GM19240 (cell line): ENCODE measurements at regions not wholly inside any gene's neighbourhood (a gene's known extent, or its start where the extent isn't known, plus 50 kb on each side); places are given as distances from the start of the nearest gene placed in this dataset.

ENCODE experiments used
- DNase-seq: peaks from one replicate; pipeline ENCODE4 v3.0.0; 2011; ENCODE audit warnings: low spot score; ENCODE audit not compliant: insufficient read length

DNA sequence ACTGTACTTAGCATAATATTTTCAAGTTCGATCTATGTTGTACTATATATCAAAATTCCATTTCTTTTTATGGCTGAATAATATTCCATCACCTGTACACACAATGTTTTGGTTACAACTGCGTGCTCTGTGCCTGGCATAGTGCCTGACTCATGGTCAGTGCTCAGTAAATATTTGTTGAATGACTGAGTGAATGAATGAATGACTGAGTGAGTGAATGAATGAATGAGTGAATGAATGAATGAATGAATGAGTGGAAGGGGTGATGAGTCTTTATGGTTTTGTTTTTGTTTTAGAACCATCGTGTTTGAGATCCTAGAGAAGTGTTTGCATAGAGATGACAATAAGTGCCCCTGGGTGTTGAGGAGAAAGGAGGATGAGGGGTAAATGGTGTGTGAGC, 155.3 kb downstream of the MRM1 start:
- DNase-seq, result no peak

DNA sequence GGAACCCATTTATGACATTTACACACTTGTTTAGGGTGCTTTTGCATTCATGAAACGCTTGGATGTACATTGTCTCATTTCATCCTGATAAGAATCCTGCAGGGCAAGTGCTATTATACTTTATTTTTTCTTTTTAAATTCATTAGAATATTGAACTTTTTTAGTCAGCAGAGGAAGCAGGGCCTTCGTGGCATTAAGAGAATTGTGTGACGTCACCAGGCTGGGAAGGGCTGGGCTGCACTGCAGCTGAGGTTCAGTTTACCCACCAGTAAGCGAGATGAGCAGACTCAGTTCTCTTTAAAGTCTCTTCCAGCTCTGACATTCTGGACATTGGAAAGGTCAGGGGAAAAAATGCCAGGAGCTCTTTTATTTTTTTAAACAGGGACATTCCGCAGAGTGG, 159.0 kb downstream of the MRM1 start:
- DNase-seq, result no peak

DNA sequence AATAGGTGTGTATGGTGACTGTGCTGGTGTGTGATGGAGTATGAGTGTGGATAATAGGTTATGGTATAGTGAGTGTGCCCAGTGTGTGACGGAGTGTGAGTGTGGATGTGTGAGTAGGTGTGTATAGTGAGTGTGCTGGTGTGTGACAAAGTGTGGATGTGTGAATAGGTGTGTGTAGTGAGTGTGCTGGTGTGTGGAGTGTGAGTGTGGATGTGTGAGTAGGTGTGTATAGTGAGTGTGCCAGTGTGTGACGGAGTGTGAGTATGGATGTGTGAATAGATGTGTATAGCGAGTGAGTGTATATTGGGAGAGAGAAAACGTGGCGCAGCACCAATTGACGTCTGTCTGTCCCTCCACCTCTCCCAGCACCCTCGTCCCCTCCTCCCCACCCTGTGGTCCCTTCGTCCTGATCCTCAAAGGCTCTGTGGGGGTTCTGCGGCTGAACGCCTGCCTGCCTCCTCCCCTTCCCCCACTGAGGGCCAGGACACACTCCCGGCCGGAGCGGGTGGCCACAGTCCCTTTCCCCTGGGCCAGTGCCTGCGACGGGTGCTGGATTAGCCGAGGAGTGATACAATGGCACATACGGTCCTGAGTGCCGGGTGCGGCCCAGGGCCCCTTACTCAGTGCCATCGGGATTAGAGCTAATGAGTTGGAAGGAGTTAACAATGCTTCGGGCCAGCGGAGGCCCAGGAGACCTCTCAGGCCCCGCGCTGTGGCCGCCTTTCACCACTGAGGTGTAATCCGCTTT, 160.0 kb downstream of the MRM1 start:
- DNase-seq, result no peak

DNA sequence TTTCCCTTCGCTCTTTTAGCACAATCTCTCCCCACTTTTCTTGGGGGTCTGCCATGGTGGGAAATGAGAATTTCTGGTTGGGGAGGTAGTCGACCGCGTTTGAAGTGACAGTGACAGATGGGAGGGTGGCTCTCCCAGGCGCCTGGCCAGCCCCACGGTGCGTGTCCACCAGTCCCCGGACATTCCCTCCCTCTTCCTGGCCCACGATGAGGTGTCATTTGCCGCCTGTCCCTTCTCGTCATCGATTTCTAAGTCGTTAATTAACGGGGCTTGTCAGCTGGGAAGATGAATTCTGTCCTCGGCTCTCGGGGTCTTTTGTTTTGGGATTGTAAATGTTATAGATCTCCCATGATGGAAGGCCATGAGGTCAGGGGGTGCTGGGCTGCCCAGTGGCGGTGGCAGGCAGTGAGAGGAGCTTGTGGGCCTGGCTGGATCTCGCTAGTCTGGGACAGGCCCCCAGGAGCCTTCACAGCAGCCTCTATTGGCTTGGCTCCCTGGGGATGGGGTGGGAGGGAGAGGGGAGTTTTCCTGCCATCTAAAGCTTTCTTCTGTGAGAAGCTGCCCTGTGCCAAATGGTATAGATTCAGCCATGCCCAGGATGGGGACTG, 164.2 kb downstream of the MRM1 start:
- DNase-seq, result no peak

DNA sequence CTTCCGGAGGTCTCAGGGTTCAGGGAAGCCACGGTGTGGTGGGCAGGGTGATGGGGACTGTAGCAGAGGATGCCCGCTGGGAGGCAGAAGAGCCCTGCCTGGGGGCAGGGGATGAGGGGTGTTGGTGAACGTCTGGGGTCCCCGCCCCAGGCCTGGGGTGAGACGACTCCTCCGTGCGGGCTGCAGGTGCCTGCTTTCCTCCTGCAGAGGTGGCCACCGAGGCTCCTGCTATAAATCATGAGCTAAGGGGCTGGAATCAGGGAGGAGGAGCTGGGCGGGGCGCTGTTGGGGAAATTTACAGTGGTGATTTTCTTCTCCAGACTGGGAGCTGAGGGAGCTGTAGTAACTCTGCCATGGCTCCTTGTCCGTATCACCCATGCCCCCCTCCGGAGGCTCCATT, 167.0 kb downstream of the MRM1 start:
- DNase-seq, result no peak

DNA sequence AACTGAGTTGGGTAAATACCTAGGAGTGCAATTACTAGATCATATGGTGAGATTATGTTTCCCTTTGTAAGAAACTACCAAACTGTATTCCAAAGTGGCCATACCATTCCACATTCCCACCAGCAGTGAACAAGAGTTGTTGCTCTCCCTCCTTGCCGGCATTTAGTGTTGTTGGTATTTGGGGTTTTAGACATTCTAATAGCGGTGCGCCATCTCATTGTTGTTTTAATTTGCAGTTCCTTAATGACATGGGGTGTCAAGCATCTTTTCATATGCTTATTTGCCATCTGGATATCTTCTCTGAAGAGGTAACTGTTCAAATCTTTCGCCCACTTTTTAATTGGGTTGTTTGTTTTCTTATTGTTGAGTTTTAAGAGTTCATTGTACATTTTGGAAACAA, 164.2 kb upstream of the LHX1 start:
- DNase-seq, result no peak

DNA sequence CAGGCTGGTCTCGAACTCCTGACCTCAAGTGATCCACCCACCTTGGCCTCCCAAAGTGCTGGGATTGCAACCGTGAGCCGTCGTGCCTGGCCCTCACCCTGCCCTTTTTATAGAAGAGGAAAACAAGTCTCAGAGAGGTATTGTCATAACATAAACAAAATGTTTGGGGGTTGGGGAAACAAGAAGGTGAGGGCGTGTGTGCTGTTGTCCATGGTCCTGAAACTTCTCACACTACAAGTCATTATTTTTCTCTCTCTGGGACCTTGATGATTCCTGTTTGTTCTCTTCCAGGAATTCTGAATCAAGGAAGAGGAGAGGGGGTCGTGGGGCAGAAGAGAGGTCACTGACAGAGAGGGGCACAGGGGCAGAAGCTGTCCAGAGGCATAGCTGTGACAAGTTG, 160.2 kb upstream of the LHX1 start:
- no peak for DNase-seq

DNA sequence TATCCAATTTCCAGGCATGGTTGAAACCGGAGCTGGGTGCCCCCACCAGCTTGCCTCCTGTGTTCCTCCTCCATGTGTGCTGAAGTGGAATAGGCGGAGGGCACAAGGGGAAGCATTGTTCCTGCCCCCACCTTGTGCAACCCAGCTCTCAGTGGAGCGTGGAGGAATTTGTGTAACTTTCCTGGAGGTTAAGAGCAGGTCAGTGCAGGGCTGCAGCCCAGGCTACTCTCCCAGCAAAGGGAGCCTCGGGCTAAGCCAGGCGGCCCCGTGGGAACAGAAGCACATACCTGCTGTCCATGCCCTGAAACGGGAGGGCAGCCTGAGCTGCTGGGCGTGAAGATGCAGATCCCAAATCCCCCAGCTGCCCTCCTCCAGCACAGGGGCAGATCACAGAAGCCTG, 158.8 kb upstream of the LHX1 start:
- no peak for DNase-seq

DNA sequence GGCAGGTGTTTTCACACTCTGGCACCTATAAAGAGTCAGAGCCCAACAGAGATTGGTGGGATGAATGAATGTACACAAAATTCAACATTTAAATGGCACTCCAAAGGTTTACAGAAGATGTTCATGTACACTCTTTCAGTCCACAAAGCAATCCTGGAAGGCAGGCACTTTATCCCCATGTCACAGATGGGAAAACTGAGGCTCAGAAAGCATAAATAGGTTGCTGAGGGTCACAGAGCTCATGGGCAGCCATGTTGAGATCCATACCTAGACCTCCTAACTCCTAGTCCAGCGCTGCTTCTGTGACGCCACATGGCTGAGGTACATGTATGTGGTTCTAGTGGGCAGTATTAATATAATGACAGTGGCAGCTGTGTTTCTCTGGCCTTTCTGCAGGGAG, 157.7 kb upstream of the LHX1 start:
- no peak for DNase-seq

DNA sequence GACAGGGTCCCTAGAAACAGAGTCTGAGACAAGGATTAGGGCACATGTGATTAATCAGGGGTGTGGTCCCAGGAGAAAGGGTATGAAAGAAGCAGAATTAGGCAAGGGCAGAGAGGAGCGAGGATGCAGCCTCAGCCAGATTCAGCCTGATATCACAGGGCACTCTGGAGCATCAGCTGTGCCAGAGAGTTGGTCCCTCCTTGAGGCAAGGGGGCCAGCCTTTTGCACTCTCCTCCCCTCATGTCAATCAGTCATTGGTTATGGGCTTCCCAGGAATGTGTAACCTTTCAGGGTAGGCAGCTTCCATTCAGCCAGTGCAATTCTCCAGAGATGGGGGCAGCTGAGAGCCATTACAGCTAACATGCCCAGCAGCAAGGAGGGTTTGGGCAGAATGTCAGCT, 152.6 kb upstream of the LHX1 start:
- DNase-seq, result no peak

DNA sequence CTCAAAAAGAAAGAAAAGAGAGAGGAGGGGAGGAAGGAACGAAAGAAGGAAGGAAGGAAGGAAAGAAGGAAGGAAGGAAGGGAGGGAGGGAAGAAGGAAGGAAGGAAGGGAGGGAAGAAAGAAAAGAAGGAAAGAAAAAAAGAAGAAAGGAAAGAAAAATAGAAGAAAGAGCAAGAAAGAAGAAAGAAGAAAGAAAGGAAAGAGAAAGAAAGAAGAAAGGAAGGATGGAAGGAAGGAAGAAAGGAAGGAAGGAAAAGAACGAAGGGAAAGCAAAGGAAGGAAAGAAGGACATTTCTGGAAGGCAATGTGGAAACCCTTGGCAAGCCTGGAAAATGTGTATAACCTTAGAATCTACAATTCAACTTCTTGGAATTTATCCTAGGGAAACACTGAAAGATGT, 150.4 kb upstream of the LHX1 start:
- DNase-seq, result no peak

DNA sequence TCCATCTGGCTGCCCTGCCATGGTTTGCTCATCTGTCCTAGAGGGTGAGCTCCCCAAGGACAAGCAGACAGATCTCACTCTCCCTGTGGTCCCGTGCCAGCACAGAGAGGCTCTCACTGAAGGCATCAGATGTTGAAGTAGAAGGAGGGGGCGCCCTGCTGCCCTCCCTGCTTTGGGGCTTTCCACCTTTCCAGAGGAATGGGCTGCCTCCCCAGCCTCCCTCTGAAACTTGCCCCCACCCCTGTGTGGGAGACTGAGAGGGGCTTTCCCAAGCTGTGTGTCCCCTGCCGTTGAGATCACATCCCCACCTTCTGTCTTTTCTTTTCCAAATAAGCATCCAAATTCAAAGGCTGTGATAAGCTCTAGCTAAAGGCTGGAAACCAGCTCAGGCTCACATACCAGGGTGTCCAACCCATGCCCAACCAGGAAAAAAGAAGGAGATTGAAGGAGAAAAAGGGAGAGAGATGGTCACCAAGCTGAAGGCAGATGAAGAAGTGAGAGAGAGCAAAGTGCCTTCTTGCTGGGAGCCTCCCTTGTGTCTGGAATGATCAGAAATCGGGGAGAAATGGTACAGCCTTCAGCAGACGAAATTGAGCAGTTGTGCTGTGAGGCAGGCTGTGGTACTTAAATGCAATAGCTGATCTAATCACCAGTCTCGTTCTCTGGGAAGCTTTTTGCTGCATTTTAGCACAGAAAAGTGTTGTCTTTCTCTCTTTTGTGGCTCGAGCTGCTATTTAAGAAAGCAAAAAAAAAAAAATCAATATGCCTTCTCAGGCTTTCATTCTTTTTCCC, 145.9 kb upstream of the LHX1 start:
- no peak for DNase-seq

DNA sequence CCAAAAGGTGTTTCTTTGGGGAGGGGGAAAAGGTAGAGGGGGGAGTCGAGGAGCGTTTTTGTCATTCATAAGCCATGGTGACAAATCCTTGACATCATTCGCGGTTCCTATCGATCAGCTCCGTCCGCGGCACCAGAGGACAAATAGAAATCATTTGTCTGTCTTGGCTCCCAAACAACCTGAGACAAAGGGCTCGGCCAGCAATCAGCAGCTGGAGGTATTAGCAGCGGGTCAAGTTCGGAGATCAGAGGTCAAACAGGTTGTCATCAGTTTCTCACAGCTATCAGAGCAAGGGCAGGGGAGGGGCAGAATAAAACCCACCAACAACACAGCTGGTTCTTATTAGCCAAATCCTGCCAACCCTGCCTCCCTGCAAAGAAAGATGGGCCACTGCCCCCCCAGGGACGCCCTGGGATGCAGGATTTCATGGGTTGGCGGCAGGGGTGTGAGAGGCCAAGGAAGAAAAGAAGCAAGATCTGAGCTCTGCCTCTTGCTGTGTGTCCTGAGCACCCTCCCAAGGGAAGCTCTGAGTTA, 145.3 kb upstream of the LHX1 start:
- no peak for DNase-seq

DNA sequence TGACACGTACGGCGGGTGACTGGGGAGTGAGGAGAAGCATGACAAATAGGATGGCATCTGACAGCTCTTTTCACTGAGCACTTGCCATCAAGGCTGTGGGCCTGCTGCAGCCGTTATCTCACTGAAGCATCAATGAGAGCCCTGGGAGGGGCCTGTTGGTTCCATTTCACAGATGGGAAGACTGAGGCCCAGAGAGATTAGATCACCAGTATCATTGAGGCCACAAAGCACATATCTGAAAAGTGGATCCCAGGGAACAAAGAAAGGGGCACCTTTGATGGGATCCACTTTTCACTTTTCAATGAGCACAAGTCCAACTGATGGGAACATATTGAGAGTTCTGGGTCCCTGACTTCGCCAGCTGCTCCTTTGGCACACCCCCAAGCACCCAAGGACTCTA, 144.4 kb upstream of the LHX1 start:
- DNase-seq, result no peak

DNA sequence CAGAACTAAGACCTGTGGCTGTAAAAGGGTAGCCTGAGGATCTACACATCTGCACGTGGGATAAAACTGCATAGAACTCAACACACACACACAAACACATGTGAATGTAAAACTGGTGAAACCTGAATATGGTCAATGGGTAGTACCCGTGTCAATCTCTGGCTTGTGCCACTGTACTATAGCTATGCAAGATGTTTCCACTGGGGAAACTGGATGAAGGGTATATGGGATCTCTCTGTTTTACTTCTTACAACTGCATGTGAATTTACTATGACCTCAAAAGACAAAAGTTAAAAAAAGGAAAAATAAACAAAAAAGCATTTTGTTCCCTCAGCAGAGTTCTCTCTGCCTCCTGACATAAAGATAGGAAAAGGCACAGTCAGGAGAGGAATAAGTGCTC, 143.3 kb upstream of the LHX1 start:
- no peak for DNase-seq

DNA sequence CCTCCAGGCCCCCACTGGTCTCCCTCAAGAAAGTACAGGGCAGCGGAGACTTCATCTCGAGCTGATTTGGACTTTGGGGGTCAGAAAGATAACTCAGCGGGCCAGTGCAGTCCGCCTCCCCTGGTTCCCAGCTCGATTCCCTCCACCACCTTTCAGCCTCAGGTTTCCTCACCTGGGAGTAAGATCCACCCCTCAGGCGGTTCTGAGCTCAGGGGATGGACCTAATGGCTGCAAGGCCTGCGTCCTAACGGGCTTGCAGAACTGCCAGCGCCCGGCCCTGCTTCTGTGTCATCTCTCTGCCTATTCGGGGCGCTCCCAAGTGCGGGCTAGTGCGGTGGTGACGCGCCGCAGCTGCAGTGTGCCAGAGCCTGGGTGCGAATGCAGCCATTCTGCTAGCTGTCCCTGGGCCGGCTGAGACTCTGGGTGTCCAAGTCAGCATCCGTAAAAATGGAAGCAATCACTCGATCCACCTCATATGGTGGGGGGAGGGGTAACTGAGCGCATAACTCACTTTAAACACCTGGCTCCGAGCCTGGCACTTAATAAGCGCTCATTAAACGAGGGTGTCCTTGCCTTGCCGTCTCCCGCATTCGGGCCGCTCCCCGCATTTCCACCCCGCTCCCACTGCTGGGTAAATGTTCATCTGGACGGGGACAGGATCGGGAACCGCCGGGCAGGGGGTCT, 129.6 kb upstream of the LHX1 start:
- DNase-seq, result no peak

DNA sequence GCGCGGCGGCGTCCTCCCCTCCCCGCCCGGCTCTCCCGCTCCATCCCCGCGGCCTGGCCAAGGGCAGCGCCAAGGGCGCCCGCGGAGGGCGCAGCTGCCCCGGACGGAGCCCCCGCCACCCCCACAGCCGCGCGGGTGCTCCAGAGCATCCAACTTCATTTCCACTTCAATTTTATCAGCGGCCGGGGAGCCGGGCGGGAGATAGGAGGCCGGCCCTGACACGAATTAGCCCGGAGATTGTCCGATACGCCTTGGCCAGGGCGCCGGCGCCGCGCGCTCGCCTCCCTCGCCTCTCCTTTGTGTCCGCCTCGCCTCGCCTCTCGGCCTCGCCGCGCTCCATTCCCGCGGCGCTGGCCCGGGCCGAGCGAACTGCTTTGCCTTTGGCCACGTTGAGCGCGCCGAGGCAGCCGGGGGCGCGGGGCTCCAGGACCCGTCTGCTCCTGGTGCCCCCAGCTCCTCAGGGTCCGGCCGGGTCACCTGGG, 129.1 kb upstream of the LHX1 start:
- no peak for DNase-seq

DNA sequence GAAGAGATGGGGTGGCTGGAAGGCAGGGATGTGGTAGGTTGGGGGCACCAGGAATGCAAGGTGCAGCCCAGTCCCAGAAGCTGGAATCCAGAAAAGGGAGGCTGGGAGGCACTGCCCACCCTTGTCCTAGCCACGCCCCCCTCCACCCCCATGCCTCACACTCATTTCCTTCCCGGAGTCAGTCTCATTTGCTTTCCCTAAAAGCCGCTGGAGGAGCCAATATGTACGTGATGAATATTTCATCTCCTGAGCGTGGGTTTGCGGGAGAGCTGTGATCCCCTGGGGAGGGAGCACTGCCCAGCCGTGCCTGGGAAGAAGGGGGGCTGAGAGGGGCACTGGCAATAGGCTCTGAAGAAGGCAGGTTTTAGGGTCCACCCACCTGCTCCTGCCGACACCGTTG, 124.5 kb upstream of the LHX1 start:
- DNase-seq, result no peak

DNA sequence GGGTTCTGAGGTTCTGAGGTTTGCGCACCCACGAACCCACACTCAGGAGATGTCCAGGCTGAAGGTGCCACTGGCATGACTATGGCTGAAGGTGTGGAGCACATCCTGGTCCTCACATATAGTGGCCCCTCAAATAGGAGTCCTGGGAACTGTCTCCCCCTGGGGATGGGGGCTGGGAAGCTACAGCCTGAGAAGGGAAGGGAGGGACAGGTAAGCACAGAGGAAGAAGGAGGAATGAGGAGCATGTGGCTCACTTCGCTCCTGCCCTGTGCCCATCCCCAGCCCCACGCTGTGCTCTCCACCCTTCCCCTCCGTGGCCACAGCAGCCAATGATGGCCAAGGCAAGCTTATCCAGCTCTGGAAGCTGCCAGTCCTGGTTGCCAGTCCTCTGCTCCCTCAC, 123.9 kb upstream of the LHX1 start:
- DNase-seq, result no peak

DNA sequence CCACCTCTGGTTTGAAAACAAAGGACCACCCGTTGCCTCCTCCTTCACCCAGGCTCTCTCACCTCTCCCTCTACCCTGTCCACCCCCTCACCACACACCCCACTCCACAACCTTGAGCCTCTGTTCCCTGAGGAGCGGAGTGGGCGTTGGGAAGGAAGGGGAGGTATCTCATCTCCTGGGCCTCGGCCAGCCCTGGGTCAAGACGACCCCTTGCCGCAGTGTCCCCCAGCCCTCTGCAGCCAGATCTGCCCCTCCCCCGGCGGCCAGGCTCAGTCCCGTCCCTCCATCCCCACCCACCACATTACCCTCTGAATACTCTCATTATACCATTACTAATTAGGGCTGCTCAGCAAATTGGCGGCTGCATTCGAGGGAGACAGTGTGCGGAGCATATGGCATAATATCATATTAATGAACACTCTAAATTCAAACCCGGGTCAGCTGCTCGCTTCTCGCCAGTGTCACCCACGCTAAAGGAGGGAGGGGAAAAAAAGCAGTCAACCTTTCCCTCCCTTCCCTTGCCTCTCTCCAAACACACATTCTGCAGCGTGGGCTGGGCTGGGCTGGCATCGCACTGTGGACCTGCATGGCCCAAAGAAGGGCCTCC, 123.2 kb upstream of the LHX1 start:
- DNase-seq, result no peak

DNA sequence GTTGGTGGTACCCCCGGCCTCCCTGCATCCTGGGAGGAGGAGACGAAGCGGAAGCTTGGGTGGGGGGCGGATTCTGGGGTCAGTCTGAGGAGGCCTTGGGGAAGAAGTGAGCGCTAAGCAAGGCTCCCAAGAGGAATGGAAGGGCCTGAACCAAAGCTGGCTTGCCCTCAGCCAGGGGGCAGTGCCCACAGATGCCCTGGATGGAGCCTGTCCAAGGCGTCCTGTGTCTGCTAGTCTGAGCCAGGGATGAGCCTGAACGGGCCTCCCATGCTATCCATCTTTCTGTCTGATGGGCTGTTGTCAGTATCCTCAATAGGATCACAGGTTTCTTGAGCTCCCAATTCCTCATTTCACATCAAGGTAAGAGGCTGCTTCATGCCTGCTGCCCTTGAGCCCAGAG, 122.3 kb upstream of the LHX1 start:
- DNase-seq, result no peak
